Liver (tissue), 8 donors: ENCODE measurements at regions not wholly inside any gene's neighbourhood (a gene's known extent, or its start where the extent isn't known, plus 50 kb on each side); places are given as distances from the start of the nearest gene placed in this dataset.

Experiments
- DNase-seq: peaks from one replicate; pipeline ENCODE4 v3.0.0-alpha.2; 2017; ENCODE audit warnings: low spot score
- H3K27ac ChIP-seq, 2 donors: one replicate each; pipeline ENCODE4 v1.7.0; 2013; ENCODE audit warnings: inconsistent platforms in 2 of 2, low read length in 2 of 2, control low read depth in 1 of 2, low read depth in 1 of 2, mild to moderate bottlenecking in 1 of 2
- H3K27me3 ChIP-seq, 4 donors: one replicate each; pipeline versions ENCODE4 v1.6.1 to v1.7.0; 2013; ENCODE audit warnings: low read length in 3 of 4, inconsistent platforms in 1 of 4, mild to moderate bottlenecking in 1 of 4, moderate library complexity in 1 of 4; ENCODE audit not compliant: control insufficient read depth in 4 of 4, insufficient read depth in 4 of 4
- H3K36me3 ChIP-seq, 4 donors: one replicate each; pipeline versions ENCODE4 v1.6.1 to v1.7.0; 2013; ENCODE audit warnings: low read length in 3 of 4, mild to moderate bottlenecking in 3 of 4, low read depth in 1 of 4, moderate library complexity in 1 of 4; ENCODE audit not compliant: control insufficient read depth in 4 of 4, insufficient read depth in 3 of 4
- H3K4me1 ChIP-seq, 4 donors: one replicate each; pipeline versions ENCODE4 v1.6.1 to v1.7.0; 2013; ENCODE audit warnings: low read length in 3 of 4, mild to moderate bottlenecking in 3 of 4, moderate library complexity in 1 of 4; ENCODE audit not compliant: control insufficient read depth in 4 of 4, insufficient read depth in 4 of 4
- H3K4me3 ChIP-seq, 3 donors: one replicate each; pipeline versions ENCODE4 v1.6.1 to v1.7.0; 2013; ENCODE audit warnings: low read length in 3 of 3, control low read depth in 1 of 3, low read depth in 1 of 3, mild to moderate bottlenecking in 1 of 3
- H3K9ac ChIP-seq, 2 donors: one replicate each; pipeline ENCODE4 v1.7.0; 2013; ENCODE audit warnings: low read length in 2 of 2, mild to moderate bottlenecking in 2 of 2, moderate library complexity in 2 of 2, control low read depth in 1 of 2, low read depth in 1 of 2
- H3K9me3 ChIP-seq, 4 donors: one replicate each; pipeline versions ENCODE4 v1.6.1 to v1.7.0; 2013; ENCODE audit warnings: low read length in 3 of 4; ENCODE audit not compliant: control insufficient read depth in 4 of 4
- ATF3 ChIP-seq: IDR thresholded peaks from 2 replicates; pipeline ENCODE4 v1.6.1; 2016; ENCODE audit warnings: antibody characterized with exemption
- CTCF ChIP-seq: fragments of 150-350 bp; IDR thresholded peaks from 2 replicates; pipeline ENCODE4 v1.5.1; 2017; ENCODE audit warnings: improper control_type of control experiment, low read depth, low read length; ENCODE audit not compliant: missing input control
- FOXA1 ChIP-seq: IDR thresholded peaks from 2 replicates; pipeline ENCODE4 v1.6.1; 2016; ENCODE audit warnings: antibody characterized with exemption
- FOXA2 ChIP-seq: IDR thresholded peaks from 2 replicates; pipeline ENCODE4 v1.6.1; 2016; ENCODE audit warnings: antibody characterized with exemption
- GABPA ChIP-seq, 2 donors: IDR thresholded peaks in 1 of 2; conservative IDR thresholded peaks in 1 of 2; 2 replicates each; pipeline ENCODE4 v1.6.1; 2016; ENCODE audit warnings: antibody characterized with exemption in 2 of 2, mild to moderate bottlenecking in 1 of 2, moderate library complexity in 1 of 2
- HNF4G ChIP-seq: IDR thresholded peaks from 2 replicates; pipeline ENCODE4 v1.6.1; 2016; ENCODE audit warnings: antibody characterized with exemption
- JUND ChIP-seq, 2 donors: IDR thresholded peaks; 2 replicates each; pipeline ENCODE4 v1.6.1; 2016; ENCODE audit warnings: antibody characterized with exemption in 2 of 2
- MAX ChIP-seq: IDR thresholded peaks from 2 replicates; pipeline ENCODE4 v1.6.1; 2016; ENCODE audit warnings: antibody characterized with exemption
- NR2F2 ChIP-seq: IDR thresholded peaks from 2 replicates; pipeline ENCODE4 v1.6.1; 2016; ENCODE audit warnings: antibody characterized with exemption
- RAD21 ChIP-seq, 2 donors: IDR thresholded peaks; 2 replicates each; pipeline ENCODE4 v1.6.1; 2016; ENCODE audit warnings: antibody characterized with exemption in 2 of 2, mild to moderate bottlenecking in 2 of 2
- SP1 ChIP-seq: IDR thresholded peaks from 2 replicates; pipeline ENCODE4 v1.6.1; 2018; ENCODE audit warnings: antibody characterized with exemption, mild to moderate bottlenecking
- TAF1 ChIP-seq: conservative IDR thresholded peaks from 2 replicates; pipeline ENCODE4 v1.6.1; 2016; ENCODE audit warnings: antibody characterized with exemption, mild to moderate bottlenecking
- YY1 ChIP-seq: IDR thresholded peaks from 2 replicates; pipeline ENCODE4 v1.6.1; 2016; ENCODE audit warnings: antibody characterized with exemption, mild to moderate bottlenecking
- ZBTB33 ChIP-seq: IDR thresholded peaks from 2 replicates; pipeline ENCODE4 v1.6.1; 2016; ENCODE audit warnings: antibody characterized with exemption
- WGBS: extraction: QIAGEN DNeasy Blood & Tissue Kit; methylation state at CpG from one replicate; pipeline ENCODE4 v1.1.7; 2013; 5-methylcytosine and 5-hydroxymethylcytosine counted together
- donor health status: healthy.
- donor health status: healthy.
- donor health status: healthy.
- donor health status: healthy.
- donor health status: healthy.

- WGBS: 91% methylated on average over 4 of the region's 4 CpGs
Measured at GRCh38 chr2:204365811-204366210, 179.5 kb upstream of the PARD3B start.

GRCh38 chr2:204367466-204367865 is 177.8 kb upstream of the PARD3B start:
- Histone ChIP-seq H3K36me3 (no peaks in the 10 kb centered on the region), H3K27me3 (no peaks in the 10 kb centered on the region), H3K4me3 (no peak overlapping the region), H3K27ac (no peak overlapping the region), H3K9me3 (no peaks in the 10 kb centered on the region), H3K4me1 (no peaks in the 10 kb centered on the region), H3K9ac (no peak overlapping the region)
- WGBS: 78% methylated on average over 5 of the region's 5 CpGs
- TF ChIP-seq NR2F2 (no peak), JUND (IDR thresholded peaks at IDR 0.05) (no peak), FOXA1 (no peak), GABPA (IDR thresholded peaks at IDR 0.05 in 1 of 2, conservative IDR thresholded peaks at IDR 0.05 in 1 of 2) (no peak), CTCF (no peak), YY1 (no peak), FOXA2 (no peak), MAX (no peak), ZBTB33 (no peak), ATF3 (no peak), RAD21 (IDR thresholded peaks at IDR 0.05) (no peak), TAF1 (no peak), HNF4G (no peak)
- DNase-seq: no peak

More at GRCh38 chr2:204365811-204366210, 179.5 kb upstream of the PARD3B start:
- Histone ChIP-seq H3K4me3 (no peak overlapping the region), H3K36me3 (no peaks in the 10 kb centered on the region), H3K4me1 (no peaks in the 10 kb centered on the region), H3K27me3 (no peaks in the 10 kb centered on the region), H3K27ac (no peak overlapping the region), H3K9me3 (no peaks in the 10 kb centered on the region), H3K9ac (no peak overlapping the region)
- no peak for DNase-seq
- TF ChIP-seq SP1: no peak

GRCh38 chr2:204370172-204370718 is 175.0 kb upstream of the PARD3B start:
- TF ChIP-seq FOXA1: no peak
- H3K36me3 ChIP-seq: no peaks in the 10 kb centered on the region
- no peaks in the 10 kb centered on the region for H3K27me3 ChIP-seq
- WGBS: 68% methylated on average over 4 of the region's 4 CpGs
- H3K4me3 ChIP-seq: no peak overlapping the region
- no peak overlapping the region for H3K27ac ChIP-seq
- no peaks in the 10 kb centered on the region for H3K4me1 ChIP-seq
- no peak for DNase-seq
- H3K9me3 ChIP-seq: no peaks in the 10 kb centered on the region
- no peak overlapping the region for H3K9ac ChIP-seq
